Stomach (tissue), 4 donors: ENCODE measurements at regions not wholly inside any gene's neighbourhood (a gene's known extent, or its start where the extent isn't known, plus 50 kb on each side); places are given as distances from the start of the nearest gene placed in this dataset.

Experiments used
- CTCF ChIP-seq, 7 experiments: fragments of 450-650 bp in 4 of 7; fragments of 200-600 bp in 3 of 7; sonication (generic) in 3 of 7; IDR thresholded peaks; one replicate each; pipeline ENCODE4 v1.5.1; 2016 to 2019; ENCODE audit warnings: antibody characterized with exemption in 7 of 7, control low read depth in 2 of 7, mild to moderate bottlenecking in 1 of 7
- EP300 ChIP-seq: sonication (generic); formaldehyde crosslinking; IDR thresholded peaks from one replicate; pipeline ENCODE4 v1.6.1; 2017; ENCODE audit warnings: antibody characterized with exemption
- POLR2A ChIP-seq, 4 donors: fragments of 450-650 bp; IDR thresholded peaks; one replicate each; pipeline ENCODE4 v1.6.1; 2016; ENCODE audit warnings: antibody characterized with exemption in 4 of 4, control low read depth in 2 of 4, mild to moderate bottlenecking in 1 of 4, moderate library complexity in 1 of 4
- POLR2AphosphoS5 ChIP-seq, 3 donors: sonication (generic); formaldehyde crosslinking; IDR thresholded peaks; one replicate each; pipeline ENCODE4 v1.6.1; 2016; ENCODE audit warnings: antibody characterized with exemption in 3 of 3

DNA sequence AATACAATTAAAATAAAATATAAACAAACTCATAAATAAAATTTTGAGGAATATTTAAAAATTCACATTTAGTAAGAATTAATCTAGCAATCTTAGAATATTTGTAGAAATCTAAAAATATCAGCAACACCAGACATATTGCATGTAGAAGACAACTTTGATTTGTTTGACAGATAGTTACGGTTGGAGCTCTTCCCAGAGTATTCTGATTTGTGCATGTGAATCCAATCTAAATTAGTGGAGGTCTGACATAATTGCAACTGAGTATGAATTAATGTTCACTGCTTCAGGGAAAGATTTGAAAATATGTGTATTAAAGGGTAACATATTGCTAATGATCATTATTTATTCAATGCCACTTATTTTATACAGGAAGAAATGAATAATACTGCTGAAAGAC, 1546.2 kb downstream of the BRINP3 start:
- TF ChIP-seq CTCF (IDR thresholded peaks at IDR 0.05) (no peak), EP300 (no peak), POLR2A (IDR thresholded peaks at IDR 0.05) (no peak), POLR2AphosphoS5 (IDR thresholded peaks at IDR 0.05) (no peak)
